ENCODE measurements at regions not wholly inside any gene's neighbourhood (a gene's known extent, or its start where the extent isn't known, plus 50 kb on each side); places are given as distances from the start of the nearest gene placed in this dataset.

DNA sequence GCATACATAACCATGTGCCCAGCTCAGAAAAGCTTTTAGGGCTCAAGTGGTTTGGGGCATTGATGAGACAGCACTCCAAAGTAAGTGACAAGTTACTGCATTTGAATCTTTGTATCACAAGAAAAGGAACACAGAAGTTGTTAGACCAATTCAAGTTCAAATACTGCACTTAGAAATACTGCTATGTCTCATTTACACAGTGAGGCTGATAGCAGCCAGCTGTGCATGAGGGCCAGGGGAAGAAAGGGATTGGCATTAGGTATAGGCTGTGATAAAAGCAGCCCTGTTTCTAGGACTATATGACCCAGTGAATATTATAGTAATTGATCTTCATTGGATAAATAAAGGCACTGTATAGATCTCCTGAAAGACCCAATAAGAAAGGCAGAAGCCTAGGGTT lies 197.8 kb upstream of the SORCS1 start:
- TF ChIP-seq LEF1 (IDR thresholded peaks at IDR 0.05; ENCODE audit: borderline replicate concordance) (no peak), FOXK2 (IDR thresholded peaks at IDR 0.05) (no peak), ZNF384 (IDR thresholded peaks at IDR 0.05) (no peak), ELF4 (IDR thresholded peaks at IDR 0.05) (no peak), FOXM1 (IDR thresholded peaks at IDR 0.05; ENCODE audit: borderline replicate concordance) (no peak), TARDBP (IDR thresholded peaks at IDR 0.05) (no peak), CTBP1 (IDR thresholded peaks at IDR 0.05; ENCODE audit: borderline replicate concordance) (no peak), HDGF (IDR thresholded peaks at IDR 0.05; ENCODE audit: borderline replicate concordance) (no peak), FOXA1 (IDR thresholded peaks at IDR 0.05) (no peak), ARNT (IDR thresholded peaks at IDR 0.05) (no peak)
- TF ChIP-seq, protein P1, sequence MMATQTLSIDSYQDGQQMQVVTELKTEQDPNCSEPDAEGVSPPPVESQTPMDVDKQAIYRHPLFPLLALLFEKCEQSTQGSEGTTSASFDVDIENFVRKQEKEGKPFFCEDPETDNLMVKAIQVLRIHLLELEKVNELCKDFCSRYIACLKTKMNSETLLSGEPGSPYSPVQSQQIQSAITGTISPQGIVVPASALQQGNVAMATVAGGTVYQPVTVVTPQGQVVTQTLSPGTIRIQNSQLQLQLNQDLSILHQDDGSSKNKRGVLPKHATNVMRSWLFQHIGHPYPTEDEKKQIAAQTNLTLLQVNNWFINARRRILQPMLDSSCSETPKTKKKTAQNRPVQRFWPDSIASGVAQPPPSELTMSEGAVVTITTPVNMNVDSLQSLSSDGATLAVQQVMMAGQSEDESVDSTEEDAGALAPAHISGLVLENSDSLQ (IDR thresholded peaks at IDR 0.05) = no peak
- DNase-seq (ENCODE audit: extremely low spot score) = no peak
- CTCF ChIA-PET = no interaction called here
- POLR2A ChIA-PET = no interaction called here

DNA sequence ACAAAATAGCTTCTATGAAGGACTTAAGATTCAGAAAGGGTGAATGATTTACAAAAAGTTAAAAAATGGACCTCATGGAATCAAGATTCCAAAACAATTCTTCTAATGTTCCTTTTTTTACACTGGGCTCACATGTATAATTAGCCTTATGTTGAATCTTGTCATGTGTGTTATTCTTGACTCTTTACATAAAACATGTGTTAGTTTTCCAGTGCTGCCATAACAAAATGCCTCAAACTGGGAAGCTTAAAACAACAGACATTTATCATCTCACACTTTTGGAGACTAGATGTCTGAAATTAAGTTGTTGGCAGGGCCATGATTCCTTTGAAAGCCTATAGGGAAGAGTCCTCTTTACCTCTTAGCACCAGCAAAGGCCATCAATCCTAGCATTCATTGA lies 192.5 kb upstream of the SORCS1 start:
- DNase-seq (ENCODE audit: extremely low spot score) = no peak
- POLR2A ChIA-PET = no interaction called here
- CTCF ChIA-PET = no interaction called here
- TF ChIP-seq FOXK2 (IDR thresholded peaks at IDR 0.05) = no peak
- no peak for TF ChIP-seq L3MBTL2 (conservative IDR thresholded peaks at IDR 0.05)
- no peak for TF ChIP-seq FOXA1 (IDR thresholded peaks at IDR 0.05)
- no peak for TF ChIP-seq LEF1 (IDR thresholded peaks at IDR 0.05; ENCODE audit: borderline replicate concordance)
- no peak for TF ChIP-seq FOXM1 (IDR thresholded peaks at IDR 0.05; ENCODE audit: borderline replicate concordance)
- no peak for TF ChIP-seq ZNF384 (IDR thresholded peaks at IDR 0.05)
- TF ChIP-seq BHLHE40 (IDR thresholded peaks at IDR 0.05; ENCODE audit: borderline replicate concordance) = no peak
- no peak for TF ChIP-seq SP1 (IDR thresholded peaks at IDR 0.05)
- TF ChIP-seq ARNT (IDR thresholded peaks at IDR 0.05) = no peak
- TF ChIP-seq SUZ12 (IDR thresholded peaks at IDR 0.05) = no peak
- TF ChIP-seq, protein P1 (IDR thresholded peaks at IDR 0.05) = no peak
- TF ChIP-seq CTBP1 (IDR thresholded peaks at IDR 0.05; ENCODE audit: borderline replicate concordance) = no peak
- TF ChIP-seq NFRKB (IDR thresholded peaks at IDR 0.05) = no peak
- TF ChIP-seq ELF4 (IDR thresholded peaks at IDR 0.05) = no peak
- no peak for TF ChIP-seq HDGF (IDR thresholded peaks at IDR 0.05; ENCODE audit: borderline replicate concordance)
- no peak for TF ChIP-seq TARDBP (IDR thresholded peaks at IDR 0.05)

DNA sequence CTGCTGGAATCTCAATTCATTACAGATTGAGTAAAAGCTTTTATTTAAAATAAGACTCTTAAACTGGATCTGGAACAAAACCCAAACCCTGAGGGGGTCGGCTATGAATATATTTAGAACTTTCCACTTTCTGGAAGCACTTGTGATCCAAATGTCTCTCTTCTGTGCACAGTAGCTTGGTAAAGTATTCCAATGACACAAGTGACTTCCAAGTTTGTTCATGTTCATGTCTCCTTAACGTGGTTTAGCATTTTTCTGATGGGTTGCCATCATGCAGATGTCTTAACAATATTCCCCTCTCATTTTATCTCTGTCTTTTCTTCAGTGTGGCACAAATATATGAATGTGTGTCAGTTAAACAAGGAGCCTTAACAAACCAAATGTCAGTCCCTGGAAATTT lies 191.9 kb upstream of the SORCS1 start:
- no peak for TF ChIP-seq ZNF384 (IDR thresholded peaks at IDR 0.05)
- no peak for TF ChIP-seq FOXM1 (IDR thresholded peaks at IDR 0.05; ENCODE audit: borderline replicate concordance)
- TF ChIP-seq SUZ12 (IDR thresholded peaks at IDR 0.05) = no peak
- TF ChIP-seq ARNT (IDR thresholded peaks at IDR 0.05) = no peak
- no peak for TF ChIP-seq FOXK2 (IDR thresholded peaks at IDR 0.05)
- no peak for TF ChIP-seq ELF4 (IDR thresholded peaks at IDR 0.05)
- TF ChIP-seq, protein P1 (IDR thresholded peaks at IDR 0.05) = no peak
- no peak for TF ChIP-seq L3MBTL2 (conservative IDR thresholded peaks at IDR 0.05)
- no peak for TF ChIP-seq LEF1 (IDR thresholded peaks at IDR 0.05; ENCODE audit: borderline replicate concordance)
- no peak for TF ChIP-seq FOXA1 (IDR thresholded peaks at IDR 0.05)
- TF ChIP-seq NFRKB (IDR thresholded peaks at IDR 0.05) = no peak
- TF ChIP-seq SP1 (IDR thresholded peaks at IDR 0.05) = no peak
- TF ChIP-seq CTBP1 (IDR thresholded peaks at IDR 0.05; ENCODE audit: borderline replicate concordance) = no peak
- no peak for TF ChIP-seq BHLHE40 (IDR thresholded peaks at IDR 0.05; ENCODE audit: borderline replicate concordance)
- TF ChIP-seq TARDBP (IDR thresholded peaks at IDR 0.05) = no peak
- no peak for TF ChIP-seq HDGF (IDR thresholded peaks at IDR 0.05; ENCODE audit: borderline replicate concordance)
- ChIA-PET CTCF (no interaction called here), POLR2A (no interaction called here)
- no peak for DNase-seq (ENCODE audit: extremely low spot score)

DNA sequence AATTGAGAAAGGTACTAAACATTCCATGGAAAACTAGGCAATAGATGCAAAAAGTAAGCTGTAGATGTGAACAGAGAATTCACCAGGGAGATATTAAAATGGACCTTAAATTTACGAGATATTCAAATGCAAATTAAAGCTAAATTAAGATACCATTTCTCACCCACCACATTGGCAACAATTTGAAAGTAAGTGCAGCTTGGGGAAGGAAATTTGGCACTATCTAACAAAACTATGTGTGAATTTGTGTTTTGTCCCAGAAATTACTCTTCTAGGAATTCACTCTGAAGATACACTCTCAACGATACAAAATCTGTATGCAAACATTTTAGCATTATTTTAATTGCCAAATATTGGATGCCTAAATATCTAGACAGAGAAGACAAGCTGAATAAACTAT lies 178.2 kb upstream of the SORCS1 start:
- ChIA-PET CTCF (no interaction called here), POLR2A (no interaction called here)
- DNase-seq (ENCODE audit: extremely low spot score) = no peak
- TF ChIP-seq SUZ12 (IDR thresholded peaks at IDR 0.05) (no peak), FOXM1 (IDR thresholded peaks at IDR 0.05; ENCODE audit: borderline replicate concordance) (no peak), ELF4 (IDR thresholded peaks at IDR 0.05) (no peak), FOXA1 (IDR thresholded peaks at IDR 0.05) (no peak), NFRKB (IDR thresholded peaks at IDR 0.05) (no peak), SP1 (IDR thresholded peaks at IDR 0.05) (no peak), FOXK2 (IDR thresholded peaks at IDR 0.05) (no peak), BHLHE40 (IDR thresholded peaks at IDR 0.05; ENCODE audit: borderline replicate concordance) (no peak)
- TF ChIP-seq, protein P1 (IDR thresholded peaks at IDR 0.05) = no peak

DNA sequence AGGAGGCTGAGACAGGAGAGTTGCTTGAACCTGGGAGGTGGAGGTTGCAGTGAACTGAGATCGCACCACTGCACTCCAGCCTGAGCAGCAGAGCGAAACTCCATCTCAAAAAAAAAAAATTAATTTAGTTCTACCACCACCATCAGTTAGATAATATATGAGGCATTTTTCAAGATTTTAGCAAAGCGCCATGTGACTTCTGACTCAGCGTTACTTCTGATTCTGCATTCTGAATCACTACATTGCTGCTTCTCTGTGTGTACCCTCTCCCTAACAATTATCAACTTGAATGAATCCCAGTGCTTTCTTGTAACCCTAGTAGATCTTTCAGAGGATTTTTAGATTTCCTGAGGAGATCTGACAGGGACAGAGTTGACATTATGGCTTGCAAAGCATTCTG lies 176.8 kb upstream of the SORCS1 start:
- POLR2A ChIA-PET = no interaction called here
- TF ChIP-seq FOXK2 (IDR thresholded peaks at IDR 0.05) (no peak), ARNT (IDR thresholded peaks at IDR 0.05) (no peak), BHLHE40 (IDR thresholded peaks at IDR 0.05; ENCODE audit: borderline replicate concordance) (no peak), FOXA1 (IDR thresholded peaks at IDR 0.05) (no peak), ELF4 (IDR thresholded peaks at IDR 0.05) (no peak), FOXM1 (IDR thresholded peaks at IDR 0.05; ENCODE audit: borderline replicate concordance) (no peak), TARDBP (IDR thresholded peaks at IDR 0.05) (no peak)
- TF ChIP-seq, protein P1 (IDR thresholded peaks at IDR 0.05) = no peak
- CTCF ChIA-PET = no interaction called here

More for the DNA sequence above, 176.8 kb upstream of the SORCS1 start:
- no peak for DNase-seq (ENCODE audit: extremely low spot score)

All from HEK293T (cell line).